Mammary epithelial cell (primary cell): ENCODE measurements at regions not wholly inside any gene's neighbourhood (a gene's known extent, or its start where the extent isn't known, plus 50 kb on each side); places are given as distances from the start of the nearest gene placed in this dataset.

Experiments
- EZH2 ChIP-seq: IDR thresholded peaks from 2 replicates; pipeline ENCODE4 v1.6.1; 2012; ENCODE audit warnings: low read length, inconsistent platforms, borderline replicate concordance
- TF ChIP-seq, protein P1 (sequence below), 2 donors: IDR thresholded peaks in 1 of 2; conservative IDR thresholded peaks in 1 of 2; 2 replicates each; pipeline ENCODE4 v1.5.1; 2011 to 2012; ENCODE audit warnings: inconsistent platforms in 2 of 2, low read length in 2 of 2, mild to moderate bottlenecking in 2 of 2, control low read depth in 1 of 2, low read depth in 1 of 2; ENCODE audit not compliant: insufficient read depth in 1 of 2; ENCODE audit errors: extremely low read depth in 1 of 2

DNA sequence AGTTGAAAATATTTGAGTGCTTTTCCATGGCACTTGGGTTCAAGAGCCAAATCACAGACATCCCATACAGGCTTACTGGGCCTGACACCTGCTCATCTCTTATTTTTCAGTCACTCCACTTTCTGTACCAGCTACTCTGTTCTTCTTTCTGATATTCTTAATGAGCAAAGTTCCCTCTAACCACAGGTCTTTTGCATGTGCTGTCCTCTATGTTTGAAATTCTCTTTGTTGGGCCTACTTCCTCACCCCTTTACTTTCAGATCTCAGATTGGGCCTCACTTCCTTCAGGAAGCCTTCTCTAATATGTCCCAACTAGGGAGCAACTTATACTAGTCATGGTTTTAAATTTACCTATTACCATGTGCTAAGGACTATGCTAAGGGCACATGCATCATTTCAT lies 81.8 kb upstream of the RBMS1 start:
- TF ChIP-seq, protein P1, sequence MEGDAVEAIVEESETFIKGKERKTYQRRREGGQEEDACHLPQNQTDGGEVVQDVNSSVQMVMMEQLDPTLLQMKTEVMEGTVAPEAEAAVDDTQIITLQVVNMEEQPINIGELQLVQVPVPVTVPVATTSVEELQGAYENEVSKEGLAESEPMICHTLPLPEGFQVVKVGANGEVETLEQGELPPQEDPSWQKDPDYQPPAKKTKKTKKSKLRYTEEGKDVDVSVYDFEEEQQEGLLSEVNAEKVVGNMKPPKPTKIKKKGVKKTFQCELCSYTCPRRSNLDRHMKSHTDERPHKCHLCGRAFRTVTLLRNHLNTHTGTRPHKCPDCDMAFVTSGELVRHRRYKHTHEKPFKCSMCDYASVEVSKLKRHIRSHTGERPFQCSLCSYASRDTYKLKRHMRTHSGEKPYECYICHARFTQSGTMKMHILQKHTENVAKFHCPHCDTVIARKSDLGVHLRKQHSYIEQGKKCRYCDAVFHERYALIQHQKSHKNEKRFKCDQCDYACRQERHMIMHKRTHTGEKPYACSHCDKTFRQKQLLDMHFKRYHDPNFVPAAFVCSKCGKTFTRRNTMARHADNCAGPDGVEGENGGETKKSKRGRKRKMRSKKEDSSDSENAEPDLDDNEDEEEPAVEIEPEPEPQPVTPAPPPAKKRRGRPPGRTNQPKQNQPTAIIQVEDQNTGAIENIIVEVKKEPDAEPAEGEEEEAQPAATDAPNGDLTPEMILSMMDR (conservative IDR thresholded peaks at IDR 0.05 in 1 of 2, IDR thresholded peaks at IDR 0.05 in 1 of 2; ENCODE audit: extremely low read depth in 1 of 2, insufficient read depth in 1 of 2, low read depth in 1 of 2, low read length in 2 of 2) = no peak
- no peak for TF ChIP-seq EZH2
